ENCODE measurements at regions not wholly inside any gene's neighbourhood (a gene's known extent, or its start where the extent isn't known, plus 50 kb on each side); places are given as distances from the start of the nearest gene placed in this dataset.
A peak's percentile ranks its signal among the peaks of the same experiment; 100 is the strongest.

GRCh38 chr10:123309731-123310130 lies 155.5 kb downstream of the BUB3 start:
- Histone ChIP-seq H3K9me3 (ENCODE audit: control insufficient read depth, insufficient read depth, low read depth, low read length) (no peaks in the 10 kb centered on the region), H3K4me3 (ENCODE audit: low read depth, low read length) (no peak overlapping the region), H3K4me1 (ENCODE audit: control insufficient read depth, insufficient read depth, low read length) (no peaks in the 10 kb centered on the region), H3K27ac (ENCODE audit: extremely low read depth, low read depth, low read length) (no peak overlapping the region), H3K36me3 (ENCODE audit: control insufficient read depth in 2 of 2, insufficient read depth in 1 of 2, low read length in 2 of 2) (no peaks in the 10 kb centered on the region)
- TF ChIP-seq GLI2 (tag by site-specific recombination; IDR thresholded peaks at IDR 0.05; ENCODE audit: borderline replicate concordance, low read depth) (no peak), ZNF561 (tag by site-specific recombination; IDR thresholded peaks at IDR 0.05; ENCODE audit: borderline replicate concordance) (no peak), HOXA7 (CRISPR knock-in tag; IDR thresholded peaks at IDR 0.05; ENCODE audit: borderline replicate concordance) (no peak), ZFHX2 (tag by site-specific recombination; conservative IDR thresholded peaks at IDR 0.05) (peak; percentile 73), ZBTB8A (tag by site-specific recombination; IDR thresholded peaks at IDR 0.05) (no peak), KLF7 (tag by site-specific recombination; IDR thresholded peaks at IDR 0.05; ENCODE audit: borderline replicate concordance) (no peak), ZNF791 (tag by site-specific recombination; IDR thresholded peaks at IDR 0.05) (no peak), ZNF10 (tag by site-specific recombination; IDR thresholded peaks at IDR 0.05) (no peak), ZNF629 (tag by site-specific recombination; IDR thresholded peaks at IDR 0.05) (no peak), ZNF132 (tag by site-specific recombination; IDR thresholded peaks at IDR 0.05; ENCODE audit: borderline replicate concordance) (no peak), ZFP3 (tag by site-specific recombination; IDR thresholded peaks at IDR 0.05; ENCODE audit: low read depth) (no peak), ZNF518A (tag by site-specific recombination; conservative IDR thresholded peaks at IDR 0.05; ENCODE audit: low read depth) (no peak), ZXDB (tag by site-specific recombination; IDR thresholded peaks at IDR 0.05) (no peak), HIC1 (tag by site-specific recombination; IDR thresholded peaks at IDR 0.05) (no peak), EGR2 (tag by site-specific recombination; IDR thresholded peaks at IDR 0.05; ENCODE audit: low read depth) (peak; percentile 83)
- CTCF ChIA-PET: no interaction called here
- POLR2A ChIA-PET: no interaction called here

GRCh38 chr10:123316776-123317175 lies 162.6 kb downstream of the BUB3 start:
- POLR2A ChIA-PET: no interaction called here
- Histone ChIP-seq H3K9me3 (ENCODE audit: control insufficient read depth, insufficient read depth, low read depth, low read length) (no peaks in the 10 kb centered on the region), H3K36me3 (ENCODE audit: control insufficient read depth in 2 of 2, insufficient read depth in 1 of 2, low read length in 2 of 2) (no peaks in the 10 kb centered on the region), H3K4me3 (ENCODE audit: low read depth, low read length) (no peak overlapping the region), H3K27ac (ENCODE audit: extremely low read depth, low read depth, low read length) (no peak overlapping the region), H3K4me1 (ENCODE audit: control insufficient read depth, insufficient read depth, low read length) (peaks cover 2% of the 10 kb centered on the region; the same call in 1 of the 2 replicates)
- no peak for TF ChIP-seq ZNF302 (tag by site-specific recombination; IDR thresholded peaks at IDR 0.05; ENCODE audit: low read depth)
- TF ChIP-seq ZNF239 (tag by site-specific recombination; IDR thresholded peaks at IDR 0.05): no peak
- TF ChIP-seq ZSCAN23 (tag by site-specific recombination; IDR thresholded peaks at IDR 0.05): no peak
- TF ChIP-seq ZNF423 (tag by site-specific recombination; IDR thresholded peaks at IDR 0.05): no peak
- no peak for TF ChIP-seq SP2 (tag by site-specific recombination; IDR thresholded peaks at IDR 0.05)
- TF ChIP-seq ZNF791 (tag by site-specific recombination; IDR thresholded peaks at IDR 0.05): no peak
- TF ChIP-seq RBAK (tag by site-specific recombination; IDR thresholded peaks at IDR 0.05): no peak
- TF ChIP-seq WT1 (tag by site-specific recombination; IDR thresholded peaks at IDR 0.05): no peak
- TF ChIP-seq ZFP69B (tag by site-specific recombination; IDR thresholded peaks at IDR 0.05): no peak
- no peak for TF ChIP-seq HOXD13 (CRISPR knock-in tag; IDR thresholded peaks at IDR 0.05; ENCODE audit: borderline replicate concordance)
- TF ChIP-seq ZNF501 (tag by site-specific recombination; IDR thresholded peaks at IDR 0.05): no peak
- CTCF ChIA-PET: no interaction called here

Data from HEK293 (cell line).